OCI-LY7 (cell line): ENCODE measurements at regions not wholly inside any gene's neighbourhood (a gene's known extent, or its start where the extent isn't known, plus 50 kb on each side); places are given as distances from the start of the nearest gene placed in this dataset.

Experiments
- BruUV-seq: library from RNA; stranded (reverse); fragments of 400-500 nt; replicated peaks from 2 replicates; lab custom pipeline; 2021; lab: Mats Ljungman, UMichigan
- CTCF ChIA-PET: fragments of 300-600 bp; sonication (Branson Sonifier 250); formaldehyde crosslinking; loops from one replicate; lab custom pipeline; 2022; ENCODE audit warnings: antibody characterized with exemption; ENCODE audit not compliant: unreplicated experiment; lab: Charles Lee
- POLR2A ChIA-PET: fragments of 300-600 bp; sonication (Branson Sonifier 250); formaldehyde crosslinking; loops from one replicate; lab custom pipeline; 2022; ENCODE audit warnings: antibody characterized with exemption; lab: Charles Lee
- DNase-seq: peaks from one replicate; pipeline ENCODE4 v3.0.0-alpha.2; 2015; ENCODE audit warnings: low spot score
- H2AFZ ChIP-seq: fragments of 200-600 bp; sonication (generic), shearing (Covaris generic); 2 replicates; pipeline ENCODE4 v1.6.1; 2014; ENCODE audit warnings: mild to moderate bottlenecking, antibody characterized with exemption, low read length, moderate library complexity
- H3K27ac ChIP-seq: fragments of 200-600 bp; sonication (generic); 2 replicates; pipeline ENCODE4 v1.5.1; 2014; ENCODE audit warnings: mixed run types, low read depth, mild to moderate bottlenecking, moderate library complexity, low read length, inconsistent platforms; ENCODE audit not compliant: poor library complexity, severe bottlenecking
- H3K36me3 ChIP-seq: fragments of 200-600 bp; sonication (generic); 2 replicates; pipeline ENCODE4 v1.6.1; 2014; ENCODE audit warnings: mild to moderate bottlenecking, antibody characterized with exemption, low read length, moderate library complexity, mixed read lengths; ENCODE audit not compliant: insufficient read depth
- H3K4me1 ChIP-seq: fragments of 200-600 bp; sonication (generic); 2 replicates; pipeline ENCODE4 v1.5.1; 2014; ENCODE audit warnings: mild to moderate bottlenecking, low read length; ENCODE audit not compliant: insufficient read depth, poor library complexity, severe bottlenecking
- H3K4me2 ChIP-seq: fragments of 200-600 bp; sonication (generic); 2 replicates; pipeline ENCODE4 v1.6.1; 2014; ENCODE audit warnings: mild to moderate bottlenecking, low read length
- H3K4me3 ChIP-seq: fragments of 200-600 bp; sonication (generic); 2 replicates; pipeline ENCODE4 v1.5.1; 2014; ENCODE audit warnings: mild to moderate bottlenecking, low read depth, low read length; ENCODE audit not compliant: poor library complexity, severe bottlenecking
- H3K79me2 ChIP-seq: fragments of 200-600 bp; sonication (generic); 2 replicates; pipeline ENCODE4 v1.6.1; 2016; ENCODE audit warnings: low read depth, mild to moderate bottlenecking, low read length, moderate library complexity, mixed read lengths; ENCODE audit not compliant: insufficient read depth
- H3K9me2 ChIP-seq: fragments of 200-600 bp; sonication (generic); 2 replicates; pipeline ENCODE4 v1.6.1; 2016; ENCODE audit warnings: mild to moderate bottlenecking, low read length, mixed read lengths; ENCODE audit not compliant: insufficient read depth
- H3K9me3 ChIP-seq: fragments of 200-600 bp; sonication (generic); 2 replicates; pipeline ENCODE4 v1.6.1; 2014; ENCODE audit warnings: mild to moderate bottlenecking, mixed run types, low read length, mixed read lengths
- H4K20me1 ChIP-seq: fragments of 200-600 bp; sonication (generic); 2 replicates; pipeline ENCODE4 v1.6.1; 2014; ENCODE audit warnings: mild to moderate bottlenecking, antibody characterized with exemption, low read length, moderate library complexity, mixed read lengths; ENCODE audit not compliant: insufficient read depth
- EZH2phosphoT487 ChIP-seq: fragments of 200-600 bp; sonication (generic); IDR thresholded peaks from 2 replicates; pipeline ENCODE4 v1.6.1; 2018; ENCODE audit warnings: low read depth, borderline replicate concordance, mild to moderate bottlenecking, mixed run types, antibody characterized with exemption, low read length, moderate library complexity, mixed read lengths
- intact Hi-C: fragments of 100-400 bp; cut with micrococcal nuclease; formaldehyde crosslinking; loops from one replicate; pipeline ENCODE4 v1.10.0; 2022; ENCODE audit not compliant: unreplicated experiment
- TF ChIP-seq, protein P1 (sequence below): fragments of 200-600 bp; sonication (generic); conservative IDR thresholded peaks from 2 replicates; pipeline ENCODE4 v1.5.1; 2014; ENCODE audit warnings: mild to moderate bottlenecking, antibody characterized with exemption, low read length, moderate library complexity, mixed read lengths

DNA sequence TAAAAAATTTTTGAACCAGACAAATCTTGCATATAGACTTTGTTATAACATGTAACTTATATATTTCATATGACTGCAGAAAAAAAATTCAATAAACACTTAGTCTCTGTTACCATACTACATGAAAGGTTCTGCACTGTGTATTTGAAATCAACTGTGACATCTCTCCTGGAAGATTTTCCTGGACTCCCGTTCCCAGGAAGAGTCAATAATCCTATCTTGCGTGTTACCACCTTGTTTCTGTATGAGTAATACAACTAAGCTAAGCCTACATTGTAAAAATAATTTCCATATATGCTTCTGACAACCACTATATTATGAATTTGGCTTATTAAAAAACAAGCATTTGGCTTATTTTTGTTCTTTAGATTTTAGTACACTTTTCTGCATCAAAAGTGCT, 665.6 kb upstream of the SOX9 start:
- POLR2A ChIA-PET, result no interaction called here
- H3K36me3 ChIP-seq, result no peaks in the 10 kb centered on the region
- H3K79me2 ChIP-seq, result no peaks in the 10 kb centered on the region
- no peak overlapping the region for H2AFZ ChIP-seq
- BruUV-seq, result no TSS peak
- no peak for DNase-seq
- no peak for TF ChIP-seq EZH2phosphoT487
- TF ChIP-seq, protein P1, sequence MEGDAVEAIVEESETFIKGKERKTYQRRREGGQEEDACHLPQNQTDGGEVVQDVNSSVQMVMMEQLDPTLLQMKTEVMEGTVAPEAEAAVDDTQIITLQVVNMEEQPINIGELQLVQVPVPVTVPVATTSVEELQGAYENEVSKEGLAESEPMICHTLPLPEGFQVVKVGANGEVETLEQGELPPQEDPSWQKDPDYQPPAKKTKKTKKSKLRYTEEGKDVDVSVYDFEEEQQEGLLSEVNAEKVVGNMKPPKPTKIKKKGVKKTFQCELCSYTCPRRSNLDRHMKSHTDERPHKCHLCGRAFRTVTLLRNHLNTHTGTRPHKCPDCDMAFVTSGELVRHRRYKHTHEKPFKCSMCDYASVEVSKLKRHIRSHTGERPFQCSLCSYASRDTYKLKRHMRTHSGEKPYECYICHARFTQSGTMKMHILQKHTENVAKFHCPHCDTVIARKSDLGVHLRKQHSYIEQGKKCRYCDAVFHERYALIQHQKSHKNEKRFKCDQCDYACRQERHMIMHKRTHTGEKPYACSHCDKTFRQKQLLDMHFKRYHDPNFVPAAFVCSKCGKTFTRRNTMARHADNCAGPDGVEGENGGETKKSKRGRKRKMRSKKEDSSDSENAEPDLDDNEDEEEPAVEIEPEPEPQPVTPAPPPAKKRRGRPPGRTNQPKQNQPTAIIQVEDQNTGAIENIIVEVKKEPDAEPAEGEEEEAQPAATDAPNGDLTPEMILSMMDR, result no peak
- intact Hi-C loops, result no loop called here
- no peaks in the 10 kb centered on the region for H3K9me2 ChIP-seq
- no peak overlapping the region for H3K4me3 ChIP-seq
- H4K20me1 ChIP-seq, result no peaks in the 10 kb centered on the region
- H3K27ac ChIP-seq, result no peak overlapping the region
- CTCF ChIA-PET, result no interaction called here
- no peak overlapping the region for H3K4me2 ChIP-seq
- H3K4me1 ChIP-seq, result no peaks in the 10 kb centered on the region
- H3K9me3 ChIP-seq, result no peaks in the 10 kb centered on the region

DNA sequence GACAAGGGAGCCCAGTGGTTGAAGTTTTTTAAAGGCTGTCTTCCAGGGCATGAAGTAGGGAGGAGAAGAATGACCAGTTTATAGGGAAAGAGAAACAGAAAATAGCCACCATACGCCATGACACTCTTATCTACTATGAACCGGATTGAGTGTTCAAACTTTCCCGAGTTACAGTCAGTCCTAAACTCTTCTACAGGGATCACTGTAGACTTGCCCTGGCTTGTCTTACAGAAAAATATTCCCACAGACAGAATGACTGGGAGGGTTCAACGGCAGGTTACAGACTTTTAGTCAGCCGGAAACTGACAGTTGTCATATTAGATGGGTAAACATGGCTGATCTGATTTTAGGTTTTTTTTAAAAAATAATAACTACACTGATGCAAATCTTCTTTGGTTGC, 662.5 kb upstream of the SOX9 start:
- no peak overlapping the region for H3K4me2 ChIP-seq
- H4K20me1 ChIP-seq, result no peaks in the 10 kb centered on the region
- H3K27ac ChIP-seq, result no peak overlapping the region
- no peaks in the 10 kb centered on the region for H3K9me3 ChIP-seq
- H3K4me3 ChIP-seq, result no peak overlapping the region
- no peak for DNase-seq
- TF ChIP-seq, protein P1, result no peak
- no peak for TF ChIP-seq EZH2phosphoT487
- intact Hi-C loops, result no loop called here
- ChIA-PET CTCF (no interaction called here), POLR2A (no interaction called here)
- H3K36me3 ChIP-seq, result no peaks in the 10 kb centered on the region
- H3K9me2 ChIP-seq, result no peaks in the 10 kb centered on the region
- no TSS peak for BruUV-seq
- H2AFZ ChIP-seq, result no peak overlapping the region
- no peaks in the 10 kb centered on the region for H3K79me2 ChIP-seq
- no peaks in the 10 kb centered on the region for H3K4me1 ChIP-seq

DNA sequence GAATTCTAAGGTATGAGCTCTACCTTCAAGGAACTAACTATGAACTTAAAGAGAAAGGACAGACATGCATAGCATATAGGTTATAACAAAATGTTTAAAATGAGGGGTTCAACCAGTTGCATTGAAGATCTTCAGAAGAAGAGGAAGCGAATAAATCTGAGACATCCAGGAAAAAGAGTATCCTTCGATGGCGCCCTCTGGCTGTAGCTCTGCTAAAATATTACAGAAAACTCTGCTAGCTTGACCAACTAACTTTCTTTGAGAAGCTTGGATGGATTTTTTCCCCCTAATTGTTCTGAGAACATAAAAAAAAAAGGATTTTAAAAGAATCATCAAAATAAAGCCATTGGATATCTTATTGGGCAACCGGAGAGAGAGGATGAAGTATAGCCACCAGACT, 659.9 kb upstream of the SOX9 start:
- no peak overlapping the region for H3K27ac ChIP-seq
- no TSS peak for BruUV-seq
- no peaks in the 10 kb centered on the region for H3K9me2 ChIP-seq
- DNase-seq, result peak; percentile 60
- H3K9me3 ChIP-seq, result no peaks in the 10 kb centered on the region
- intact Hi-C loops, result loop anchor here (1.0 to 10.0 kb wide), 2 partner anchors 376 to 694 kb away; no protein-coding TSS in a partner anchor
- no peaks in the 10 kb centered on the region for H4K20me1 ChIP-seq
- H3K4me3 ChIP-seq, result no peak overlapping the region
- ChIA-PET CTCF (interaction anchor here (0.9 kb wide), 1 partner anchor 48 kb away, joined by 3 read pairs; no protein-coding TSS in a partner anchor), POLR2A (interaction anchor here (0.7 to 1.4 kb wide), 7 partner anchors 8 to 184 kb away, joined by 3 to 4 read pairs (median 3); no protein-coding TSS in a partner anchor)
- peak overlapping the region; percentile 41; the same call in 1 of the 2 replicates for H2AFZ ChIP-seq
- H3K4me2 ChIP-seq, result no peak overlapping the region
- TF ChIP-seq, protein P1, result peak; percentile 95
- no peak for TF ChIP-seq EZH2phosphoT487
- H3K79me2 ChIP-seq, result no peaks in the 10 kb centered on the region
- H3K4me1 ChIP-seq, result no peaks in the 10 kb centered on the region
- H3K36me3 ChIP-seq, result no peaks in the 10 kb centered on the region
